GM21390 (cell line): ENCODE measurements at regions not wholly inside any gene's neighbourhood (a gene's known extent, or its start where the extent isn't known, plus 50 kb on each side); places are given as distances from the start of the nearest gene placed in this dataset.

Experiments used
- ATAC-seq: cut with Tn5 transposase; IDR thresholded peaks from one replicate; pipeline ENCODE4 v1.9.1; 2021; ENCODE audit not compliant: unreplicated experiment

DNA sequence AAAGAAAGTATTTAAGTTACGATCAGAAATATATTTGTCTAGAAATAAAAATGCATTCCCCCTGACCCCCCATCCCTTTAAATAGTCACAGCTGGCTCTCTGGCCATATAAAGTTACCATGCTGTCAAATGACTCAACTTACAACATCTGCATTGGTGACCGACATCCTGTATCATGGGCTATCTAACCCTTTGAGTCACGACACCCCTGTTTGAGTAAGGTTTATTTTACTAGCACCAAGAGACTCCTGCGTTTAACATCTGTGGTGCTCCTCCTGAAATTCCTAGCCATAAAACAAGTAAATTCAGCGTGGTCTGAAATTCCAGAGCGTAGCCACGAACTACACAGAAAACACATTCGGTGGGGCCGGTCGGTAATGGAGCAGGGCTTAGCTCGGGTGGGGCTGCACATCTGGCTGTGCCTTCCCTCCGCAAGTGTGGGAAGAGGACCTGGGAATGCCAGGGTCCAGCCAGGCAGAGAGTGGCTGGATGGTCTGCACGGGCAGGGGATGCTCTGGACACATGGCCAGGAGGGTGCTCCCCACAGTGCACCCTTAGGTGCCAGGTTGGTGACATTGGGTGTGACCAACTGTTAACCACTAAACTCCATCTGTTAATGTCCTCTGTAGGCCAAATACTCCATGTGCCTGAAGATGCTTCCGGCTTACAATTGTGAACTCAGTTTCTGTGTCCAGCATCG, 53.0 kb upstream of the CLDN14 start:
- no peak for ATAC-seq

DNA sequence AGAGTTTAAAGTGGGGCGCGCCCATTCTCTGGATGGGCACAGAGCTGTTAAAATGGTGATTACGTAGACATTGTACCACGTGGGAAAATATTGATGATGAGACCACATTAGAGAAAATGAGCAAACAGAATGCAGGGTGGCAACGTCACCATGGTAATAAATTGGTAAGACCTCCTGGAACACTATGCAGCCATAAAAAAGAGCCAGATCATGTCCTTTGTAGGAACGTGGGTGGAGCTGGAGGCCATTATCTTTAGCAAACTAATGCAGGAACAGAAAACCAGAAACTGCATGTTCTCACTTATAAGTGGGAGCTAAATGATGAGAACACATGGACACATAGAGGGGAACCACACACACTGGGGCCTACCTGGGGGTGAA, 53.5 kb upstream of the CLDN14 start:
- ATAC-seq = no peak

- no peak for ATAC-seq
These were observed 54.7 kb upstream of the CLDN14 start for GRCh38 chr21:36534656-36535055.

DNA sequence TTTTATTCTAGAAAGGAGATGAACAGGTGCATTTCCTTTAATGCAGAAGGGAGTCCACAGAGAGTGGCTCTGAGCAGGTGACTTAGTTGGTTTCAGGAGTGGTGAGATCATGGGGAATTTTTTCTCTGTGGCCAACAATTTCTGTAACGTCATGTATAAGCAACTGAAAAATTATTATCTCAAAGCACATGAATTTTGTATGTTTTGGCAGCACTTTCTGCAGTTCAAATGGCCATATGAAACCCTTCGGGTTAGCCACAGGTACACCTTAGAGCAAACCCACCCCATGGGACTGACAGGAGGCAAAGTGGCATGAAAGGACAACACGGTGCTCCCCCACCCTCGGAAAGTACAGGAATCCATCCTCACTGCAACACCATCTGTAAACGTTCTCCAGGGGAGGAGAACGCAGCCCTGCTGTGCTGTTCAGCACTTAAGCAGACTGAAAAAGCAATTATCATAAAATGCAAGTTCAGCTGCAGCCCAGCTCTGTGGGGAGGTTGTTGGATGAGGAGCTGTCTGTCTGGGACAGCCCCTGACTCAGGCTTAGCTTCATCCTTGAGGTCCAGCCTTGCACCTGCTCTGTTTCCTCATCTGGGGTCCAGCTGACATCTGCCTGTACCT, 55.8 kb upstream of the CLDN14 start:
- peak; percentile 68 for ATAC-seq

- ATAC-seq = no peak
These were observed 58.8 kb upstream of the CLDN14 start for GRCh38 chr21:36538761-36539160.

DNA sequence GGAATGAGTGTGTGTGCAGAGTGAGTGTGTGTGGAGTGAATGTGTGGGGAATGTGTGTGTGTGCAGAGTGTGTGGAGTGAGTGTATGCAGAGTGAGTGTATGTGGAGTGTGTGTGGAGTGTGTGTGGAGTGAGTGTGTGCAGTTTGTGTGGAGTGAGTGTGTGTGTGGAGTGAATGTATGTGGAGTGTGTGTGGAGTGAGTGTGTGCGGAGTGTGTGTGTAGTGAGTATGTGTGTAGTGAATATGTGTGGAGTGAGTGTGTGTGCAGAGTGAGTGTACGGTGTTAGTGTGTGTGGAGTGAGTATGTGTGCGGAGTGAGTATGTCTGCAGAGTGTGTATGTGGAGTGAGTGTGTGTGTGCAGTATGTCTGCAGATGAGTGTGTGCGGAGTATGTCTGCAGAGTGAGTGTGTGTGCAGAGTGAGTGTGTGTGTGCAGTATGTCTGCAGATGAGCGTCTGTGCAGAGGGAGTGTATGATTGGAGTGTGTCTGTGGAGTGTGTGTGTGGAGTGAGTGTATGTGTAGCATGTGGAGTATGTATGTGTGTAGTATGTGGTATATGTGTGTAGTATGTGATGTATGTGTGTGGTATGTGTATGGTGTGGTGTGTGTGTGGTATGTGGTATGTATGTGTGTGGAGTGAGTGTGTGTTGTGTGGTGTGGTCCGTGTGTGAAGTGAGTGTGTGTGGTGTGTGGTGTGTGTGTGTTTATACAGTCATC, 59.7 kb upstream of the CLDN14 start:
- no peak for ATAC-seq

DNA sequence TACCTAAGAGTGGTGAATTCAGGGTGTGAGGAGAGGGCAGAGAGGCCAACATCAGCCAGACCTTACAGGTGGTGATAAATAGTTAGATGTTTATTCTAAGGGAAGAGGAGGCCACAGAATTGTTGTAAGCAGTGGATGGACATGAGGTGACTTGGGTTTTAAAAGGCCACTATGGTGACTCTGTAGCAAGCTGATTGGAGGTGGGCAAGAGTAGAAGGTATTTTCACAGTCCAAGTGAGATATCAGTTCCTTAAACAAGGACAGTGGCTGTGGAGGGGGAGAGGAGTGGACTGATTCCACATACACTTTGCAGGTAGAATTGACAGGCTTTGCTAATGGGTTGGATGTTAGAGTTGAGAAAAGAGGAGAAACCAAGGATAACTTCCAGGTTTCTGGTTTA, 60.8 kb upstream of the CLDN14 start:
- no peak for ATAC-seq

DNA sequence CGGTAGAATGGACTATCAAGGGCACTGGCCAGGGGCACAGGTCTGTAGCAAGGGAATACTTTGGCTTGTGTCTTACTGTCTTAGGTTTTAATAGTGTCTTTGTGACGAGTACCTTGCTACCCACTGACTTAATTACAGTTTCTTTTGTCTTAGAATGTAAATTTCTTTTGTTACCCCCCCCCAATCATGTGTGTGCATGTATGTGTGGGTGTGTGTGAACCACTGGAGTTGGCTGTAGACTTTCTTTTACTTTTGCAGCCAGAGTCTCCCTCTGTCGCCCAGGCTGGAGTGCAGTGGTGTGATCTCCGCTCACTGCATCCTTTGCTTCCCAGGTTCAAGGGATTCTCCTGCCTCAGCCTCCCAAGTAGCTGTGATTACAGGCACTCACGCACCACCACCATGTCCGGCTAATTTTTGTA, 61.8 kb upstream of the CLDN14 start:
- no peak for ATAC-seq

DNA sequence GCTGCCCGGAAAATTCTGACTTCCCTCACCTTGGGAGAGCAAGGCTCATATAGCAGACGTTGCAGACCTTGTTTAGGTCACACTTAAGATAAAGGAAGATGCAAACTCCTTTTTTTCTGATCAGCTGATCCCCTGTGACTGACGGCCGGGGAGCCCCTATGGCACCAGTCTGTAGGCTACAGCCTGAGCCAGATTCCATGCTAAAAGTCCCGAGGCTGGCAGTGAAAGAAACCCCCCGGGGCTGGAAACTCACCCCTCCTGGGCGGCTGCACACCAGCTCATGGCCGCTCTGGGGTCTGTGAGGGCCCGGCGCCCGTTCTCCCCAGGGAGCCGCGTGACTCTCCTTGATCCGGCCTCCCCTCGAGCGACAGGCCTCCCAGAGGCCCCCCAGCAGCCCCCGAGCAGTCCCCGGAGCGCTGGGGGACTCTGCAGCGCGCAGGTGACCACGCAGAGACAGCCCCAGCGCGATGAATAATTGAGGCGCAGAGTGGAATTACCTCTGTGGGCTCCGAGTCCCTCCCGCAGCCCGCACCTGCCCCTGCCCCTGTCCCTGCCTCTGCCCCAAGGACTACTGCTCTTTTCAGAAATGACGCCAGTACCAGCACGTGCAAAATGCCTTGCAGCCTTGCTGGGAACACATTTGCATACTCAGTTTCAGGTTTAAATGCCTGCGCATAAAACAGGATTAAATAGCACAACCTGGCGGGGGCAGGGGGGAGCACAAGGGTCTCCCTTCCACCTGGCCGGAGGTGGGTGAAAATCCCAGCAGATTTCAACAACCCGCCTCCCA, 62.6 kb upstream of the CLDN14 start:
- ATAC-seq = peak; percentile 62

DNA sequence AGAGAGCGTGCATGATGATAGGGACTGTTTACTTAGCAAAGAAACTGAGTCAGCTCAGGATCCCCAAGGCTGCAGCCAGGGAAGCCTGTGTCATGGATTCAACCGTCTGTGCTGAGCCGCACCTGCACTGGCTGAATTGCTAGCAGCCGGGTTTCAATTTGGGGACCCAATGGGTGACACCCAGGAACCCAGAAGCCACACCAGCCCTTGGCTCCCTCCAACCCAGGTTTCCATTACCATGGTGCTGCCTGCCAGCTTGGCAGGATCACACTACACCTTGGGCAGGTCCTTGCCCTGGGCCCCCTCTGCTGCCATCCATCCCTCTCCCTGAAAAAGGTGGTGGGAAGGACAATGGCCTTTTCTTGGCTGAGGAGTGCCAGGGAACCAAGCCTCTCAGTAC, 64.0 kb upstream of the CLDN14 start:
- no peak for ATAC-seq

- ATAC-seq = no peak
These were observed 64.6 kb upstream of the CLDN14 start for GRCh38 chr21:36544545-36544944.

GRCh38 chr21:36545776-36546511, 66.0 kb upstream of the CLDN14 start:
- no peak for ATAC-seq

- ATAC-seq = no peak
These were observed 67.5 kb upstream of the CLDN14 start for GRCh38 chr21:36547464-36547863.

DNA sequence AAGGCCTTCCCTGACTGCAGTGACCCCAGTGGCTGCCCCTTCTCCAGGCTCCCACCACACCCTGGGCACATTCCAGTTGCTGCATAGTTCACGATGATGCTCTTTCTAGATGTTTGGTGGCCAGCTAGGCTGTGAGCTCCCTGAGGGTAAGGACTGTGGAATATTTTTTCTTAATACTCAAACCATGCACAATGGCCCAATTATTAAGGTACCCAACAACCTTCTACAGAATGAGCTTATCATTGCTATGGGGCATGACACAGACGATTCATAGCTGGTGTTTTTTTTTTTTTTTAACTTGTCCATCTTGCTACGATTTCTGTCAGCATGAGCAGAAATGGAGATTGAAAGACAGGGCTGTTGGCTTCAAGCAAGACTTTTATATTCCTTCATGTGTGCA, 68.9 kb upstream of the CLDN14 start:
- no peak for ATAC-seq

DNA sequence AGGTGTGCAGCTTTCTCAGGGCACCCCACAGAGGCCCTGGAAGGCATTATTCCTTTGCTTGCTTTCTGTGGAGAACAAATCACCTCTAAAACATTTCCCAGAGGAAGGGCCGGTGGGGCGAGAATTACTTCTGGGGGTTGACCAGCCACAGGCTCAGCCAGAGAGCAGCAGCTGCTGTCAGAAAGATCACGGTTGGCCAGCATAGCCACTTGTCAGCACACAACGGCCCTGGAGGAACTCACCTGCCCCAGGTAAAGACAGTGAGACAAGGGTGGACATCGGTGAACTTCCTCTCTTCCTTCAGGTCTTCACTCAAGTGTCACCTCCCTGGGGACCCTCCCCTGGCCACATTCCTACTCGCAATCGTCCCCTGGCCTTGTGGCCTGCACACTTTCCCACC, 69.5 kb upstream of the CLDN14 start:
- no peak for ATAC-seq

GRCh38 chr21:36550761-36551160, 70.8 kb upstream of the CLDN14 start:
- ATAC-seq = no peak

- no peak for ATAC-seq
These were observed 71.4 kb upstream of the CLDN14 start for GRCh38 chr21:36551321-36551720.

- ATAC-seq = no peak
These were observed 72.0 kb upstream of the CLDN14 start for GRCh38 chr21:36551731-36552433.

GRCh38 chr21:36552434-36552785, 72.5 kb upstream of the CLDN14 start:
- no peak for ATAC-seq

DNA sequence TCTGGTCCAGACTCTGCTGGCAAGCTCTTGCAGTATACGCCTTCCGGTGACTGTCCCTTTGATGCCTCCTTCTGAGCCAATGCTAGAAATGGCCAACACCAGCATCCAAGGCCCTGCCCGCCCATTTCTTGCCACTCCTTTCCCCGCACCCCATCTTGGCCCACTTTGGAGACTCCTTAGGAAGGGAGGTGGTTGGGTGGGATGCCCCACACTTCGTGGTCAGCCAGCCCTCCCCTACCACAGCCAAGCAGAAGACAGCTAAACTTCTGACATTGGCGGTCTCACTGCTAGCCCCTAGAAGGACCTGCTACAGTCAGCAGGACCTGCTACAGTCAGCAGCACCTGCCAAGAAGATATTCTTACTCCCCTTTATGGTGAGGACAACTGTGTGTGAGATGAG, 73.5 kb upstream of the CLDN14 start:
- ATAC-seq = no peak
